H1 (cell line): ENCODE measurements at regions not wholly inside any gene's neighbourhood (a gene's known extent, or its start where the extent isn't known, plus 50 kb on each side); places are given as distances from the start of the nearest gene placed in this dataset.

ENCODE experiments used
- GTF2F1 ChIP-seq: IDR thresholded peaks from 2 replicates; pipeline ENCODE4 v1.6.1; 2012; ENCODE audit warnings: low read depth, low read length, improper control_type of control experiment, borderline replicate concordance
- NANOG ChIP-seq: IDR thresholded peaks from 2 replicates; pipeline ENCODE4 v1.6.1; 2011; ENCODE audit warnings: low read length, low read depth, mild to moderate bottlenecking, inconsistent platforms; ENCODE audit not compliant: insufficient read depth, poor library complexity, severe bottlenecking
- RNF2 ChIP-seq: fragments of 200-900, 300-1000 bp; sonication (generic); IDR thresholded peaks from 2 replicates; pipeline ENCODE4 v1.7.1; 2016; ENCODE audit warnings: borderline replicate concordance, low read depth, mild to moderate bottlenecking, antibody characterized with exemption, low read length; ENCODE audit not compliant: poor library complexity, severe bottlenecking; ENCODE audit errors: missing control alignments
- TF ChIP-seq, protein P1 (sequence below): IDR thresholded peaks from 2 replicates; pipeline ENCODE4 v1.6.1; 2012; ENCODE audit warnings: inconsistent platforms

DNA sequence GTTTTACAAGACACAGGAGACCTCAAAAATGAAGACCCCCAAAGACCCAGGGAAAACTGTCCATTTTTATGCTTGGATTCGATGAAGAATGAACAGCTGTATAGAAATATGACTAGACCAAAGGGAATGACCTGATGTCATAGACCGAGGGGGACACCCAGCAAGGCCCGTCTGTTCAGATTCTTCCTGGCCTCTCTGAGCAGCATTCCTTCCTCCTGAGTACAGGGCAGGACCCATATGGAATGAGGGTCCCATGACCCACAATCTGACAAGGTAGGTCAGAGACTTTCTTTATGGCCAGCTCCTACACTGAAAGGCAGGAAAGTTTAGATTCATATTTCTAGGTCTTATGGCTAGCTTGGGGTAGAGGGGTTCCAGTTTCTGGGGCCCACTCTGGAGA is 356.0 kb downstream of the GATA3 start (continued):
- TF ChIP-seq RNF2 (no peak), NANOG (no peak), GTF2F1 (no peak)
- TF ChIP-seq, protein P1, sequence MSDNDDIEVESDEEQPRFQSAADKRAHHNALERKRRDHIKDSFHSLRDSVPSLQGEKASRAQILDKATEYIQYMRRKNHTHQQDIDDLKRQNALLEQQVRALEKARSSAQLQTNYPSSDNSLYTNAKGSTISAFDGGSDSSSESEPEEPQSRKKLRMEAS, result no peak
